ENCODE measurements at regions not wholly inside any gene's neighbourhood (a gene's known extent, or its start where the extent isn't known, plus 50 kb on each side); places are given as distances from the start of the nearest gene placed in this dataset.

- Histone ChIP-seq H3K9me3 (ENCODE audit: low read length) (no peaks in the 10 kb centered on the region), H3K4me2 (ENCODE audit: low read depth, low read length) (no peak overlapping the region), H3K27me3 (ENCODE audit: control insufficient read depth in 1 of 2, insufficient read depth in 2 of 2, low read length in 2 of 2) (no peaks in the 10 kb centered on the region), H3K4me3 (replicated peaks in 1 of 3; ENCODE audit: insufficient read depth in 1 of 3, low read depth in 2 of 3, low read length in 3 of 3) (no peak overlapping the region), H3K36me3 (replicated peaks in 1 of 2; ENCODE audit: control insufficient read depth in 1 of 2, insufficient read depth in 2 of 2, low read length in 2 of 2) (no peaks in the 10 kb centered on the region), H4K20me1 (ENCODE audit: insufficient read depth, low read length) (no peaks in the 10 kb centered on the region), H3K79me2 (ENCODE audit: insufficient read depth, low read length) (no peaks in the 10 kb centered on the region), H3K9ac (ENCODE audit: insufficient read depth, low read depth, low read length) (no peak overlapping the region), H3K4me1 (ENCODE audit: insufficient read depth, low read length) (no peaks in the 10 kb centered on the region), H3K27ac (ENCODE audit: extremely low read length, insufficient read depth, low read length) (no peak overlapping the region), H2AFZ (ENCODE audit: low read length) (no peak overlapping the region)
- 1% methylated on average over 3 of the region's 3 CpGs for whole genome bisulfite sequencing (ENCODE audit: low lambda C conversion rate)
- ATAC-seq (no peak), FAIRE-seq (no peak), DNase-seq (ENCODE audit: low spot score) (no peak)
- POLR2A ChIA-PET: no interaction called here
- in situ Hi-C loops (cut with HindIII; ENCODE audit: extremely low pct_ligation_motif_present, low pct_unique_long_range_greater_than_20kb) (no loop called here), intact Hi-C loops (cut with micrococcal nuclease; ENCODE audit: unreplicated experiment) (no loop called here)
- BruUV-seq (replicated peaks): no TSS peak
- CTCF ChIA-PET (ENCODE audit: low intra/inter-chr PET ratio, low total read pairs): no interaction called here
- TF ChIP-seq ZMAT5 (CRISPR knock-in tag; IDR thresholded peaks at IDR 0.05; ENCODE audit: borderline replicate concordance, low read depth) (no peak), GATA4 (IDR thresholded peaks at IDR 0.05; ENCODE audit: borderline replicate concordance, low read depth) (no peak), ZNF616 (CRISPR knock-in tag; IDR thresholded peaks at IDR 0.05; ENCODE audit: low read depth) (no peak), MAFF (IDR thresholded peaks at IDR 0.05; ENCODE audit: low read depth, low read length) (no peak), KMT2B (CRISPR knock-in tag; IDR thresholded peaks at IDR 0.05) (no peak), CTCF (CRISPR knock-in tag; IDR thresholded peaks at IDR 0.05) (no peak), ZNF292 (CRISPR knock-in tag; IDR thresholded peaks at IDR 0.05; ENCODE audit: borderline replicate concordance, low read depth) (no peak), CENPBD1 (CRISPR knock-in tag; IDR thresholded peaks at IDR 0.05; ENCODE audit: borderline replicate concordance, low read depth) (no peak), SKI (IDR thresholded peaks at IDR 0.05; ENCODE audit: partially characterized antibody) (no peak), ARNT (IDR thresholded peaks at IDR 0.05) (no peak), ZNF382 (CRISPR knock-in tag; IDR thresholded peaks at IDR 0.05; ENCODE audit: borderline replicate concordance) (no peak), U2AF2 (IDR thresholded peaks at IDR 0.05; ENCODE audit: low read depth, low read length) (no peak), THRA (CRISPR knock-in tag; IDR thresholded peaks at IDR 0.05; ENCODE audit: borderline replicate concordance) (no peak)
- TF ChIP-seq, protein P1, sequence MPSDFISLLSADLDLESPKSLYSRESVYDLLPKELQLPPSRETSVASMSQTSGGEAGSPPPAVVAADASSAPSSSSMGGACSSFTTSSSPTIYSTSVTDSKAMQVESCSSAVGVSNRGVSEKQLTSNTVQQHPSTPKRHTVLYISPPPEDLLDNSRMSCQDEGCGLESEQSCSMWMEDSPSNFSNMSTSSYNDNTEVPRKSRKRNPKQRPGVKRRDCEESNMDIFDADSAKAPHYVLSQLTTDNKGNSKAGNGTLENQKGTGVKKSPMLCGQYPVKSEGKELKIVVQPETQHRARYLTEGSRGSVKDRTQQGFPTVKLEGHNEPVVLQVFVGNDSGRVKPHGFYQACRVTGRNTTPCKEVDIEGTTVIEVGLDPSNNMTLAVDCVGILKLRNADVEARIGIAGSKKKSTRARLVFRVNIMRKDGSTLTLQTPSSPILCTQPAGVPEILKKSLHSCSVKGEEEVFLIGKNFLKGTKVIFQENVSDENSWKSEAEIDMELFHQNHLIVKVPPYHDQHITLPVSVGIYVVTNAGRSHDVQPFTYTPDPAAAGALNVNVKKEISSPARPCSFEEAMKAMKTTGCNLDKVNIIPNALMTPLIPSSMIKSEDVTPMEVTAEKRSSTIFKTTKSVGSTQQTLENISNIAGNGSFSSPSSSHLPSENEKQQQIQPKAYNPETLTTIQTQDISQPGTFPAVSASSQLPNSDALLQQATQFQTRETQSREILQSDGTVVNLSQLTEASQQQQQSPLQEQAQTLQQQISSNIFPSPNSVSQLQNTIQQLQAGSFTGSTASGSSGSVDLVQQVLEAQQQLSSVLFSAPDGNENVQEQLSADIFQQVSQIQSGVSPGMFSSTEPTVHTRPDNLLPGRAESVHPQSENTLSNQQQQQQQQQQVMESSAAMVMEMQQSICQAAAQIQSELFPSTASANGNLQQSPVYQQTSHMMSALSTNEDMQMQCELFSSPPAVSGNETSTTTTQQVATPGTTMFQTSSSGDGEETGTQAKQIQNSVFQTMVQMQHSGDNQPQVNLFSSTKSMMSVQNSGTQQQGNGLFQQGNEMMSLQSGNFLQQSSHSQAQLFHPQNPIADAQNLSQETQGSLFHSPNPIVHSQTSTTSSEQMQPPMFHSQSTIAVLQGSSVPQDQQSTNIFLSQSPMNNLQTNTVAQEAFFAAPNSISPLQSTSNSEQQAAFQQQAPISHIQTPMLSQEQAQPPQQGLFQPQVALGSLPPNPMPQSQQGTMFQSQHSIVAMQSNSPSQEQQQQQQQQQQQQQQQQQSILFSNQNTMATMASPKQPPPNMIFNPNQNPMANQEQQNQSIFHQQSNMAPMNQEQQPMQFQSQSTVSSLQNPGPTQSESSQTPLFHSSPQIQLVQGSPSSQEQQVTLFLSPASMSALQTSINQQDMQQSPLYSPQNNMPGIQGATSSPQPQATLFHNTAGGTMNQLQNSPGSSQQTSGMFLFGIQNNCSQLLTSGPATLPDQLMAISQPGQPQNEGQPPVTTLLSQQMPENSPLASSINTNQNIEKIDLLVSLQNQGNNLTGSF (CRISPR knock-in tag; IDR thresholded peaks at IDR 0.05): no peak
Measured at GRCh38 chr9:2378266-2378665, 243.3 kb upstream of the VLDLR start.

Data from HepG2 (cell line).